GM21447 (cell line): ENCODE measurements at regions not wholly inside any gene's neighbourhood (a gene's known extent, or its start where the extent isn't known, plus 50 kb on each side); places are given as distances from the start of the nearest gene placed in this dataset.
"Not testable (repeated sequence)": the region's sequence is repeated elsewhere in the genome, so short reads cannot be mapped to it uniquely, and the experiment has no call there.

Experiments
- ATAC-seq: cut with Tn5 transposase; IDR thresholded peaks from one replicate; pipeline ENCODE4 v1.9.1; 2021; ENCODE audit not compliant: unreplicated experiment

DNA sequence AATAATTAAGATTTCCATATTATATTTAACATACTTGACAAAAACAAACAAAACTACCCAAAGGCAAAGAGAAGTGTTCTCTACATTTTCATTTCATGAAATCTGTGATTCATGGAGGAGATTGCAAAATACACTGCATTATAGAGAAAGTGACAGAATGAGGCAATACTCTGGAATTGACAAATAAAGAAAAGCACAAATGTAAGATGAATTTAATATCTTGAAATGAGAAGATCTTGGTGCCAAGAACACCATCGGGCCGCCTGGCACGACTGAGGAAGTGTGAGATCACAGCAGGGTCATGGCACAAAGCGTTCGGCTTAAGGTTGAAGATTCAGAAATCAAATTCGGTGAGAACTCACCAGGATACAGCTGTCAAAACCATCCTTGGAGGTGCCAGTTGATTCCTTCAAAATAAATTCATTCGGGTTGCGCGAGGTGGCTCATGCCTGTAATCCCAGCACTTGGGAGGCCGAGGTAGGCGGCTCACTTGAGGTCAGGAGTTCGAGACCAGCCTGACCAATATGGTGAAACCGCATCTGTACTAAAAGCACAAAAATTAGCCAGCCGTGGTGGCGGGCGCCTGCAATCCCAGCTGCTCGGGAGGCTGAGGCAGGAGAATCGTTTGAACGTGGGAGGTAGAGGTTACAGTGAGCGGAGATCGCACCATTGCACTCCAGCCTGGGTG lies 174.0 kb upstream of the PFKP start:
- no peak for ATAC-seq

GRCh38 chr10:2891770-2892124 lies 175.6 kb upstream of the PFKP start:
- ATAC-seq = no peak

- no peak for ATAC-seq
These were observed 176.1 kb upstream of the PFKP start for GRCh38 chr10:2891073-2891769.

GRCh38 chr10:2890093-2890492 lies 177.3 kb upstream of the PFKP start:
- no peak for ATAC-seq

DNA sequence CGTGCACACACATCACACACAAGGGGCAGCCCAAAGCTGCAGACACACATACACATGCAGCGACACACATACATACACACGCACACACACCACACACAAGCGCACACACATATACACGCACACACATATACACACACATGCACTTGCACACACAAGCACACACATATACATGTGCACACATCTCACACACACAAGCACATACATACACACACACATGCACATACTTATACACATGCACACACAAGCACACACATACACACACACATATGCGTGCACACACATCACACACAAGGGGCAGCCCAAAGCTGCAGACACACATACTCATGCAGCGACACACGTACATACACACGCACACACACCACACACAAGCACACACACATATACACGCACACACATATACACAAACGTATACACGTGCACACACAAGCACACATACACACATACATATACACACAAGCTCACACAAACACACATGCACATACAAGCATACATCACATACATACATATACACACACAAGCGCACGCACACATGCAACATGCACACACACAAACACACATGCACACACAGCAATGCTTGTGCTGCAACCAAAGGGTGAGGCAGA lies 178.8 kb upstream of the PFKP start:
- ATAC-seq = no peak

DNA sequence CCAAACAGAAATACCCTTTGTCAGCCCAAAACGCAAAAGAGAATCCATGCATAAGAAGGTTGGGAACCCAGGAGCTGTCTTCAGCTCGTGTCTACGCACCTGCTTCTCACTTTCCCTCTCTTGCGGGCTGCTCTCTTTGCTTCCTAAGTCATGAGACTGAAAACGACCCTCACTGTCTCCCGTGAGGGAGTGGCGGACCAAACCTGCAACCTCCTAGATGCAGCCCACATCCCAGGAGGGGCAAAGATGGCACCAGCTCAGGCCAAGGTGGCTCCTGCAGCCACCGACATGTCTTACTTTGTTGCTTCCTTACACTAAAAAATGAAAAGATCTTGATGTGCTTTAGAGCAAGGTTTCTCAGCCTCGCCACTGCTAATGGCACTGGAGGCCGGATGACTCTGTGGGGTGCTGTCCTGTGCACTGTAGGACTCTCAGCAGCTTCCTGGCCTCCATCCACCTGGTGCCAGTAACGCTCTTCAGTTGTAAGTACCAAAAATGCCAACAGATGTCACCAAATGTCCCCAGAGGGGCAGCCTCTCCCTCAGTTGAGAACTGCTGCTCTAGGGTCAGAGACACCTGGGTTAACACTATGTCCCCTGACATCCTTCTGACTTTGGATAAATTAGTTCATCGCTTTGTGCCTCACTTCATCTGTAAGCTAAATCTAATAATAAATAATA lies 179.8 kb upstream of the PFKP start:
- ATAC-seq = no peak

DNA sequence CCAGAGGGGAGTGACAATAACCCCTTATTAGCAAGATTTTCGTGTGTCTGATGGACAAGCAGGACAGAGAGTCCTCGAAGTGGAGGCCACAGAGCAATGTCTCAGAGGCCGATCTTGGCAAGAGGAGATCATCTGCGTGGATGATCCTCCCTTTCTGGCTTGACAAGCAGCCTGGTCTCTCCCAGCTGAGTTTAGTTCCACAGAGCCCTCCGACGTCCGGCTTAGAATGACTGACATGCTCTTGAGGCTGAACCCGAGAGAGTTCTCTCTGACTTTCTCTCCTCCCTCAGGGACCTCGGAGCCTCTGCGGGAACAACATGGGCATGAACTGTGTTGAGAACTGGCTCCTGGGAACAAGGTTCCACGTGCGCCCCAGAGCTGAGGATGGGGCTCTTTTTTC lies 180.7 kb upstream of the PFKP start:
- ATAC-seq = no peak

DNA sequence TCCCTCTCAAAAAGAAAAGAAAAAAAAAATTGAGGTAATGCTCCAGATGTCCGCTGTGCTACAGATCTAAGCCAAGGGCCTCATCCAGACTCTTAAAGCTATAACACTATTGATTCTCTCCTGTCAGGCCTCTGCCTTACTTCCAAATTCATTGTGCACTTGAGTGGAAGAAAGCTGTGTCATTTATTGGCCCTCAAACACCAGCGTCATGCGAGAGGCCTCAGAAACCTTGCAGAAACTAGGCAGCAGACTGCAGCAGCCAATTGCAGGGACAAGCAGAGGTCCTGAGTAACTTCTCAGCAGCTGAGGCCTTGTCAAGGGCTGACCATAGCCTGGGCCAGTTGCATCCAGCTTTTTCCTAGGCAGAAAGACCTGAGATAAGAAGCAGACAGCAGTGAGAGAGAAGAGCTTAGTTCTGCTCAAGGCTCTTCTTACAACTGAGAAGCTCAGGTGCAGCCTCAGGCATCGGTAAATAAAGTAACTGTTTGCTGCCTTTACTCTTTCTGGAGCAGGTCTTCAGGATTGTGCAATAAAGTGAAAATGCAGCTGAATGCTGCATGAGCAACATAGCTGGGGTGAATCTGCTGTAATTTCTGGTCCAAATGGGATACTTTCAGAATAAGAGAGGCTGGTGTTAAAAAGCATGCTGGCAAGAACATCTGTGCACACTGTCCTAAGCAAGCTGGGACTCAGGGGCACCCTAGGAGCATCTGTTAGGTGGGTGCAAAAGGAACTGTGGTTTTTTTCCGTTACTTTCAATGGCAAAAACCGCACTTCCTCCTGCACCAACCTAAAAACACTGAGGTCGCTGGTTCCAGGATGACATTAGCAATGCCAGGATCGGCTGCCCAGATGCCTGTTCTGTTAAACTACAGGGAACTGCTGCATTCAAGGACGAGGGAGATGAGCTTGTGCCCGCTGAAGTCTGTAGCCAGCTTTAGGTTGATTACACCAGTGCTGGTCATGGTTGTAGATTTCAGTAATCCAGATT lies 181.8 kb upstream of the PFKP start:
- no peak for ATAC-seq

- not testable (repeated sequence) for ATAC-seq
These were observed 183.3 kb upstream of the PFKP start for GRCh38 chr10:2883983-2884540.

- ATAC-seq = no peak
These were observed 184.1 kb upstream of the PFKP start for GRCh38 chr10:2883238-2883637.

DNA sequence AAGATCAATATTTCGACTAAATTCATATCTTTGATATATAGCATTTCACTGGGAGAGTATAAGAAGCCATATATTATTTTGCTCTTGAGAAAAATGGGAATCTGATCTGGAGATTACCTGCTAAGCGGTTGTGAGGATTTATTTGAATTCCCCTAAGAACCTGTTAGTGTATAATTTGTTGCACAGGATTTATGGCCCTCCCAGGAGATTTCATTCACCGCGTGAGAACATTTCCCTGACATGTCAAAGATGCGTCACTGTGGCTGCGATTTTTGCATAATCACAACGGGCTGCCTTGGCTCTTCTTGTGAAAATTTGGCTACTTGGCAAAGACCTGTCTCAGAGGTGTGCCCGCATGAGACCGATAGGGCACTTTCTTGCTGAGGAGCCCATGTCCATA lies 184.7 kb upstream of the PFKP start:
- ATAC-seq = no peak

- no peak for ATAC-seq
These were observed 185.4 kb upstream of the PFKP start for GRCh38 chr10:2881720-2882620.

- ATAC-seq = not testable (repeated sequence)
These were observed 187.3 kb upstream of the PFKP start for GRCh38 chr10:2880050-2880449.

GRCh38 chr10:2878818-2879217 lies 188.5 kb upstream of the PFKP start:
- no peak for ATAC-seq

GRCh38 chr10:2876032-2876431 lies 191.3 kb upstream of the PFKP start:
- no peak for ATAC-seq

DNA sequence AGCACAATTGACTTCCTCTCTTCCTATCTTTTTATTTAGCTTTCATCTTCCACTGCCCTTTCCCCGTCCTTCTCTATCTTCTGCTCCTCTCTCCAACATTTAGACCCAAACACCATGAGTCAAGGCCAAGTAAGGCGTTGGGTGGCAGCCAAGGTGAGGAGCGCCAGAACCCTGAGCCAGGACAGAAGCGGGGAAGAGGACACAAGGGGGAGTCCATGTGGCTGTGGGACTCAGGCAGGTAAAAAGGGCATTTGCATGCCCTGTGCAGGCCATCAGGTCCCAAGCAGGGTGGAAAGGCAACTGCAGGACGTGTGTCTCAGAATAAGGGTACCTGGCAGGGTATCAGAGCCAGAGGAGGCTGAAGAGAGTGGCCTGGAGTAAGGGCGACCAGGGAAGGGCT lies 192.4 kb upstream of the PFKP start:
- no peak for ATAC-seq

- no peak for ATAC-seq
These were observed 193.6 kb upstream of the PFKP start for GRCh38 chr10:2873769-2874168.

DNA sequence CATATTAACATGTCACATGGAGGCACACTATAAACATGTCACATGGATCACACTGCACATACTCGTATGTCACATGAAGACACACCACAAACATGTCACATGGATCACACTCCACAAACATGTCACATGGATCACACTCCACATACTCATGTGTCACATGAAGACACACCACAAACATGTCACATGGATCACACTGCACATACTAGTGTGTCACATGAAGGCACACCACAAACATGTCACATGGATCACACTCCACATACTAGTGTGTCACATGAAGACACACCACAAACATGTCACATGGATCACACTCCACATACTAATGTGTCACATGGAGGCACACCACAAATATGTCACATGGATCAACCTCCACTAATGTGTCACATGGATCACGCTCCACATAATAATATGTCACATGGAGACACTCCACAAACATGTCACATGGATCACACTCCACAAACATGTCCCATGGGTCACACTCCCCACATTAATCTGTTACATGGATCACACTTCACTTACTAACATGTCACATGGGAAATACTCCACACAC lies 195.6 kb upstream of the PFKP start:
- no peak for ATAC-seq

GRCh38 chr10:2870654-2871053 lies 196.7 kb upstream of the PFKP start:
- no peak for ATAC-seq
